Spleen (tissue), 7 donors: ENCODE measurements at regions not wholly inside any gene's neighbourhood (a gene's known extent, or its start where the extent isn't known, plus 50 kb on each side); places are given as distances from the start of the nearest gene placed in this dataset.

Experiments used
- CTCF ChIP-seq, 11 experiments: fragments of 200-600 bp in 7 of 11; fragments of 450-650 bp in 4 of 11; sonication (generic) in 4 of 11; IDR thresholded peaks in 8 of 11; conservative IDR thresholded peaks in 3 of 11; 1 replicate in 7 of 11; 2 replicates in 4 of 11; pipeline versions ENCODE4 v1.4.0 to v1.8.0; 2016 to 2021; ENCODE audit warnings: antibody characterized with exemption in 11 of 11, inconsistent platforms in 4 of 11, mild to moderate bottlenecking in 1 of 11
- POLR2A ChIP-seq, 3 donors: fragments of 450-650 bp; IDR thresholded peaks; one replicate each; pipeline ENCODE4 v1.5.1; 2017; ENCODE audit warnings: antibody characterized with exemption in 3 of 3, mild to moderate bottlenecking in 1 of 3
- POLR2AphosphoS5 ChIP-seq, 3 donors: sonication (generic); formaldehyde crosslinking; IDR thresholded peaks; one replicate each; pipeline ENCODE4 v1.5.1; 2017; ENCODE audit warnings: antibody characterized with exemption in 3 of 3
- donor health status: DM: no; HTN: no; CAD: no; lungs with moderate emphysema.
- donor health status: DM: no; HTN: no; CAD: no.
- donor health status: DM: no; HTN: no; CAD: no.

- TF ChIP-seq POLR2A (IDR thresholded peaks at IDR 0.05) (no peak), CTCF (IDR thresholded peaks at IDR 0.05 in 8 of 11, conservative IDR thresholded peaks at IDR 0.05 in 3 of 11) (no peak), POLR2AphosphoS5 (IDR thresholded peaks at IDR 0.05) (no peak)
Measured at GRCh38 chr19:32101206-32101605, 244.2 kb upstream of the ZNF507 start.
